Gastroesophageal sphincter (tissue), 4 donors: ENCODE measurements at regions not wholly inside any gene's neighbourhood (a gene's known extent, or its start where the extent isn't known, plus 50 kb on each side); places are given as distances from the start of the nearest gene placed in this dataset.

Experiments used
- ATAC-seq: fragments of 150-250 bp; one replicate; pipeline ENCODE4 v1.9.1; 2016; ENCODE audit warnings: mild to moderate bottlenecking, moderate library complexity
- H3K27ac ChIP-seq, 4 donors: fragments of 200-600 bp; sonication (generic) in 3 of 4; 1 replicate in 3 of 4; 2 replicates in 1 of 4; pipeline ENCODE4 v1.5.1; 2016 to 2019
- H3K27me3 ChIP-seq: fragments of 200-600 bp; sonication (generic); one replicate; pipeline ENCODE4 v1.5.1; 2019
- H3K36me3 ChIP-seq, 2 donors: fragments of 200-600 bp; sonication (generic); one replicate each; pipeline ENCODE4 v1.5.1; 2019; ENCODE audit warnings: control low read depth in 1 of 2
- H3K4me1 ChIP-seq, 3 donors: fragments of 200-600 bp; sonication (generic); 1 replicate in 2 of 3; 2 replicates in 1 of 3; pipeline ENCODE4 v1.5.1; 2016 to 2019; ENCODE audit warnings: control low read depth in 2 of 3
- H3K4me3 ChIP-seq, 2 donors: fragments of 200-600 bp; sonication (generic); one replicate each; pipeline ENCODE4 v1.5.1; 2019; ENCODE audit warnings: mild to moderate bottlenecking in 1 of 2, moderate library complexity in 1 of 2
- H3K9me3 ChIP-seq, 3 donors: fragments of 200-600 bp; sonication (generic); one replicate each; pipeline ENCODE4 v1.5.1; 2017 to 2019; ENCODE audit warnings: control low read depth in 2 of 3
- CTCF ChIP-seq, 4 experiments: fragments of 200-600 bp in 2 of 4; fragments of 450-650 bp in 2 of 4; sonication (generic) in 1 of 4; IDR thresholded peaks; one replicate each; pipeline ENCODE4 v1.5.1; 2017 to 2019; ENCODE audit warnings: antibody characterized with exemption in 4 of 4, mild to moderate bottlenecking in 2 of 4, moderate library complexity in 2 of 4
- EP300 ChIP-seq: sonication (generic); formaldehyde crosslinking; IDR thresholded peaks from one replicate; pipeline ENCODE4 v1.6.1; 2017; ENCODE audit warnings: antibody characterized with exemption, mild to moderate bottlenecking
- POLR2A ChIP-seq, 2 donors: fragments of 450-650 bp; IDR thresholded peaks; one replicate each; pipeline ENCODE4 v1.6.1; 2017; ENCODE audit warnings: antibody characterized with exemption in 2 of 2, mild to moderate bottlenecking in 2 of 2, moderate library complexity in 1 of 2
- POLR2AphosphoS5 ChIP-seq: sonication (generic); formaldehyde crosslinking; IDR thresholded peaks from one replicate; pipeline ENCODE4 v1.6.1; 2017; ENCODE audit warnings: antibody characterized with exemption
- WGBS, 2 donors: methylation state at CpG; one replicate each; pipeline ENCODE4 v1.1.5; 2018; ENCODE audit warnings: low coverage in 1 of 2; 5-methylcytosine and 5-hydroxymethylcytosine counted together

GRCh38 chr9:26460624-26461023 is 432.0 kb downstream of the CAAP1 start:
- no peak overlapping the region for H3K4me3 ChIP-seq
- H3K4me1 ChIP-seq, result no peaks in the 10 kb centered on the region
- ATAC-seq, result no peak
- 13 to 83% methylated on average over 1 of the region's 1 CpG for WGBS, 2 donors
- H3K27ac ChIP-seq, result no peak overlapping the region
- H3K9me3 ChIP-seq, result no peaks in the 10 kb centered on the region
- H3K36me3 ChIP-seq, result no peaks in the 10 kb centered on the region
- TF ChIP-seq POLR2AphosphoS5 (no peak), EP300 (no peak), CTCF (IDR thresholded peaks at IDR 0.05) (no peak), POLR2A (IDR thresholded peaks at IDR 0.05) (no peak)
- H3K27me3 ChIP-seq, result no peaks in the 10 kb centered on the region

- 74 to 100% methylated on average over 1 to 2 of the region's 2 CpGs for WGBS, 2 donors
Measured at GRCh38 chr9:26459959-26460358, 432.6 kb downstream of the CAAP1 start.

GRCh38 chr9:26458054-26458453 is 434.5 kb downstream of the CAAP1 start:
- no peaks in the 10 kb centered on the region for H3K4me1 ChIP-seq
- no peak overlapping the region for H3K4me3 ChIP-seq
- H3K27ac ChIP-seq, result no peak overlapping the region
- ATAC-seq, result no peak
- no peaks in the 10 kb centered on the region for H3K9me3 ChIP-seq
- no peaks in the 10 kb centered on the region for H3K27me3 ChIP-seq
- H3K36me3 ChIP-seq, result no peaks in the 10 kb centered on the region
- TF ChIP-seq POLR2A (IDR thresholded peaks at IDR 0.05), result no peak
- TF ChIP-seq CTCF (IDR thresholded peaks at IDR 0.05), result no peak
- no peak for TF ChIP-seq EP300
- TF ChIP-seq POLR2AphosphoS5, result no peak

More at GRCh38 chr9:26459959-26460358, 432.6 kb downstream of the CAAP1 start:
- no peaks in the 10 kb centered on the region for H3K9me3 ChIP-seq
- no peaks in the 10 kb centered on the region for H3K36me3 ChIP-seq
- H3K27me3 ChIP-seq, result no peaks in the 10 kb centered on the region
- no peak for ATAC-seq
- TF ChIP-seq CTCF (IDR thresholded peaks at IDR 0.05) (no peak), POLR2AphosphoS5 (no peak), POLR2A (IDR thresholded peaks at IDR 0.05) (no peak), EP300 (no peak)
- H3K4me1 ChIP-seq, result no peaks in the 10 kb centered on the region
- H3K27ac ChIP-seq, result no peak overlapping the region
- no peak overlapping the region for H3K4me3 ChIP-seq

- WGBS, 2 donors, result 80 to 83% methylated on average over 3 of the region's 3 CpGs
- no peak for ATAC-seq
- no peak for TF ChIP-seq CTCF (IDR thresholded peaks at IDR 0.05)
- TF ChIP-seq EP300, result no peak
- no peak for TF ChIP-seq POLR2AphosphoS5
- no peak for TF ChIP-seq POLR2A (IDR thresholded peaks at IDR 0.05)
- H3K27me3 ChIP-seq, result no peaks in the 10 kb centered on the region
- H3K4me3 ChIP-seq, result no peak overlapping the region
- no peaks in the 10 kb centered on the region for H3K4me1 ChIP-seq
- H3K9me3 ChIP-seq, result no peaks in the 10 kb centered on the region
- H3K27ac ChIP-seq, result no peak overlapping the region
- H3K36me3 ChIP-seq, result no peaks in the 10 kb centered on the region
Measured at GRCh38 chr9:26457151-26457550, 435.5 kb downstream of the CAAP1 start.

GRCh38 chr9:26439061-26439624 is 453.5 kb downstream of the CAAP1 start:
- no peak for TF ChIP-seq POLR2A (IDR thresholded peaks at IDR 0.05)
- no peak for TF ChIP-seq POLR2AphosphoS5
- TF ChIP-seq EP300, result no peak
- TF ChIP-seq CTCF (IDR thresholded peaks at IDR 0.05), result no peak
- Histone ChIP-seq H3K36me3 (no peaks in the 10 kb centered on the region), H3K4me3 (no peak overlapping the region), H3K4me1 (peaks cover 0 to 3% (median 0%) of the 10 kb centered on the region in 3 donors), H3K27me3 (no peaks in the 10 kb centered on the region), H3K27ac (no peak overlapping the region), H3K9me3 (no peaks in the 10 kb centered on the region)
- ATAC-seq, result no peak
- WGBS, 2 donors, result 86 to 97% methylated on average over 3 of the region's 3 CpGs
